HG02763 (cell line): ENCODE measurements at regions not wholly inside any gene's neighbourhood (a gene's known extent, or its start where the extent isn't known, plus 50 kb on each side); places are given as distances from the start of the nearest gene placed in this dataset.
A peak's percentile ranks its signal among the peaks of the same experiment; 100 is the strongest.

Experiments used
- ATAC-seq: cut with Tn5 transposase; IDR thresholded peaks from one replicate; pipeline ENCODE4 v1.9.1; 2021; ENCODE audit warnings: mild to moderate bottlenecking, moderate library complexity; ENCODE audit not compliant: unreplicated experiment

GRCh38 chr10:52915391-52915790, 142.8 kb upstream of the MBL2 start:
- ATAC-seq = no peak

- ATAC-seq = no peak
Measured at GRCh38 chr10:52911163-52911562, 138.6 kb upstream of the MBL2 start.

DNA sequence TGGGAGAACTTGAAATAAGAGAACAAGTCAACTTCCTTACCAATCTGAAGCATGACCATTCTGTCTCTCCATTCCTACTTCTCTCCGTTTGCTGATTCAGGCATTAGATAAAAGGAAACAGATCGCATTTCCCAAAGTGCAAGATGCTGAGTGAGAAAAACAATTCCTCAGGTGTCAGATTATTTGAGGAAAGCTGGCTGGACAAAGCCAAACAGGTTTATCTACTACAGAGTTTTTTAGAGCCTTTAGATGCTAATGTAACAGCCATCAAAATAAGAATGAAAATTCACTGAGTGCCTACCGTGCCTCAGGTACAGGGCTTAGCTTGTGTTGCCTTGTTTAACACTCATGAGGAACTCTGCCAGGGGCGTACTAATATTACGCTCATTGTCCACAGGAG, 135.9 kb upstream of the MBL2 start:
- no peak for ATAC-seq

GRCh38 chr10:52906046-52906445, 133.5 kb upstream of the MBL2 start:
- ATAC-seq = no peak

GRCh38 chr10:52903397-52903938, 130.9 kb upstream of the MBL2 start:
- ATAC-seq = no peak

GRCh38 chr10:52900593-52900992, 128.0 kb upstream of the MBL2 start:
- no peak for ATAC-seq

DNA sequence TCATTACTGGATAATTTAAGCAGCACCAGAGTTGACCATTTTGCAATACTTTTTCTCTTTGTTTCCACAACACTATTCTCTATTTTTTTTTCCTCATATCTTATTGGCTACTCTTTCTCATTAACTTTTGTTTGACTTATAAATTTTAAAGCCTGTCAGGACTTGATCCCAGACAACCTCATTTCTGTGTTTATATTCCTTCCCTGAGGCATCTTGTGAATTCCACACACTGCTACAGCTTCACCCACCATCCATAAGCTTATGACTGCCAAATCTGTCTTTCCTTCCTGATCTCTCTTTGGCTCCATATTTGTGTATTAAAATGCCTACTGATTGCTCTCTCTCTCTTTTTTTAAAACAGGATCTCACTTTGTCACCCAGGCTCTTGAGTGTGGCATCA, 124.6 kb upstream of the MBL2 start:
- ATAC-seq = no peak

DNA sequence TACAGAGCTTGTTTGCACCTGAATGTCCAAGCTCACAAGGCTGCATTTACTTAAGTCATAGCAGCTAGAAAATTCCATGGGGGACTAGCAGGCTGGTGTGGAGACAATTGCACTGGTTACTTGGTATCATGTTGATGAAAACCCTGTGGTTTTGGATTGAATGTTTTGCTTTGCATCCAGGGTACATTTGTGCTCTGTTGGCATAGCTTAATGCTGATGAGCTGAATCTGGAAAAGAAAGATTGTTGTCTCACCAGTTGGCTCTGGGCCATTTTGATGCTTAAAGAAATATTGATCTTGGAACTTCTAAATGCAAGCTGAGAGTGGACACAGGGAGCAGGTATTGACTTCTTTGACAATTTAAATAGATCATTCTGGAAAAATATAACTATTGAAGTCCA, 122.5 kb upstream of the MBL2 start:
- ATAC-seq = no peak

DNA sequence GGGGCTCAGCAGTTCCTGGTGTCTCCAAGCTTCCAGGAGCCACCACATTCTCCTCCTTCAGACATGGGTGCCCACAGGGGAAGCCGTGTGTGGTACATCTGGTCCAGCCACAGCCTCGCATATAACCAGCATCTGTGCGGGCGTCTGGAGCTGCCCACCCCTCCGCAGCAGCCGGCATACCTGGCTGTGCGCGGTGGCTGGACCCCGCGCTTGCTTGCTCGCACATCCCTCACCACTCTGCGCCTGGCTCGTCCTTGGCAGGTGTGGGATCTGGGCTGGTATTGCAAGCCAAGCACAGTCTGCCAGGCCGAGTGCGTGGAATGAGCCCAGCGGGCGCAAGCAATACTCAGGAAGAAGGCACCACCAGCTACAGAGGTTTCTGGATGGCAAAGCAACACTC, 117.7 kb upstream of the MBL2 start:
- no peak for ATAC-seq

GRCh38 chr10:52889611-52890010, 117.0 kb upstream of the MBL2 start:
- ATAC-seq = no peak

DNA sequence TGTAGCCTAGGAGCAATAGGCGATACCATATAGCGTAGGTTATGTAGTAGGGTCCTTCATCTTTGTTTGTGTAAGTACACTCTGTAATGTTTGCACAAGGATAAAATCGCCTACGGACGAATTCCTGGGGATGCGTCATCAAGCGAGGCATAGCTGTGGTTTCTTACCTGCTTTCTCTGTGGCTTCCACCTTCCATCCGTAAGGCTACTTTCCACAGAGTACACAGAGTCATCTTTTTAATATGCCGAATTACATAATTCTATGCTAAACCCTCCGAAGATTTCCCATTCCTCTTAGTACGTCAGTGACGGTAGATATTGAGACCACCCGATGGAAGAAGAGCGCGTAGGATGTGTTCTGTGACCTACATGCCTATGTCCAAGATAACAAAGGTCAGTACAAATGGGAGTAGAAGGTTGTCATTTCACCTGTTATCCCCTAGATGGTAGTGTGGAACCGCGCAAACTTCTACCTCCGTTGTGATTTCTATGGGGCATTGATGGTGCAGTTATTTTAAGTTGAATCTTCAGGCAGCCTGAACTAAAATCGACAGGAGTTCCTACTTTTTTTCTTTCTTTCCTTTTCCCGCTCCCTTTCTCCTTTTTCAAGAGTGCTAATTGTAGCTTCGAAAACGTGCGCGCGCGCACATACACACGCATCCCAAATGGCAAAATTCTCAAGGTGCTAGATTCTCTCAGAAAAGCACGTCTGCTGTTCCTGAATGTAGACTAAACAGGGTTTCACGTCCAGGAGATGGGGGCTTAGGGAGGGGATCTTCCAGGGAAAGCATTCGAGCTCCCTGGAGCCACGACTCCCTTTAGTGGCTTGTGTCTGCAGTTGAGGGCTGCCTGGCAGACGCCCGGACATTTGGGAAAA, 111.7 kb upstream of the MBL2 start:
- peak; percentile 94 for ATAC-seq

DNA sequence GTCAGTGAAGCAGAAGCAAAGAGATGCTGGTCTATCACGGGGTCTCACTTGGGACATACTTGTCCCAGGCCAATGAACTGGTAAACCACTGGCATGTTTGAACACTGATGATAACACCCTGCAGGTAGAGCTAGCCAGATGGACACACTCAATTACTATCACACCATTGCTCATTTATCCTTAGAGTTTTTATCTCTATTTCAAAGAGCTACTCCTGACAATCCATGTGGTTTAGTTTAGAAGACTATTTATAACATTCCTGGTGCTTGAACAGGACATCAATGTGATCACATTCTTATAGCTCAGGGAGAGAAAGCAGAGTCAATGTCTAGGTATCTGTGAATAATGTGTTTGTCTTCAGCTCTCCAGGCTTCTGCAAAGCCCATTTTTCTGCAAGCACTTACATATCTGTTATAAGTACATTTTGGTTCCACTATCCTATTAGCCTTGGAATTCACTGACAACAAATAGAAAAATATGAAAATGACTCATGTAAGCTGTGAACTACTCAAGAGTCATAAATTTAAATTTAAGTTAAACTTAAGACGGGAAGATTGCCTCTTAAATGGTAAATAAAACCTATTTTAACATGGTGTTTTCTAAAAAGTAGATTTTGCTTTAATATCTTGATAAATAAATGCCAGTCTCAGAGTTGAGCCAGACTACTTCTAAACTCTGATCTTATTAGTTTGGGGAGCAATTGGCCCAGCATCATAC, 106.7 kb upstream of the MBL2 start:
- ATAC-seq = no peak

DNA sequence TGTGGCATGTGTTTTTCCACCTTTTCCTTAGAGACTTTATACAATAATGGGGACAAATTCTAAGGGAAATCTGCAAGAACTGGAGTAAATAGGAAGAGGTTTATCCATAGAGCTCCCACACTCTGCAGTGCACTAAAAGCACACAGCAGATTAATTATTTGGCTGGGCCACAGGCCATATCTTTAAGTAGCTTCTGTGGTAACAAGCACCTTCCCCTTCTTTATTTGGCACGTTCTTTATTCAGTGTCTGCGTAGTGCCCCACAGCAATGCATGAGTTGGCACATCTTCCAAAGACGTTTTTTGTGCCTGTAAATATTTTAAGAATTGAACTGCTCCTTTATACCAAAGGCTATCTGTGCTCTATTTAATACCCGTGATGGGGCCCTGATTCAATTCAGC, 104.9 kb upstream of the MBL2 start:
- no peak for ATAC-seq

DNA sequence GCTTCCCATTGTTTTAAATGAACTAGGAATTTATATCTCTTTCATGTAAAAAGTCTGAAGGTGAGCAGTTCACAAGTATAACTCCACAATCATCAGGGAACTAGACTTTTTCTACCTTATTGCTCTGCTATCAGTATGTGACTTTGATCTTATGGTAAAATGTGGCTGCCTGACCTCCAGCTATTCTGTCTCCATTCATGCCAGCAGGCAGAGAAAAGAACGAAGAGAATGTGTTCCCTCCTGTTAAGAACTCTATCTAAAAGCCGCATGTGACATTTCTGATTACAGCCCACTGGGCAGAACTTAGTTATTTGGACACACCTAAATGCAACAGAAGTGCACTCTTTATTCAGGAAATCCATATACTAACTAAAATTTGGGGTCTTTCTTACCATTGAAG, 102.8 kb upstream of the MBL2 start:
- no peak for ATAC-seq

GRCh38 chr10:52874581-52874980, 102.0 kb upstream of the MBL2 start:
- no peak for ATAC-seq

DNA sequence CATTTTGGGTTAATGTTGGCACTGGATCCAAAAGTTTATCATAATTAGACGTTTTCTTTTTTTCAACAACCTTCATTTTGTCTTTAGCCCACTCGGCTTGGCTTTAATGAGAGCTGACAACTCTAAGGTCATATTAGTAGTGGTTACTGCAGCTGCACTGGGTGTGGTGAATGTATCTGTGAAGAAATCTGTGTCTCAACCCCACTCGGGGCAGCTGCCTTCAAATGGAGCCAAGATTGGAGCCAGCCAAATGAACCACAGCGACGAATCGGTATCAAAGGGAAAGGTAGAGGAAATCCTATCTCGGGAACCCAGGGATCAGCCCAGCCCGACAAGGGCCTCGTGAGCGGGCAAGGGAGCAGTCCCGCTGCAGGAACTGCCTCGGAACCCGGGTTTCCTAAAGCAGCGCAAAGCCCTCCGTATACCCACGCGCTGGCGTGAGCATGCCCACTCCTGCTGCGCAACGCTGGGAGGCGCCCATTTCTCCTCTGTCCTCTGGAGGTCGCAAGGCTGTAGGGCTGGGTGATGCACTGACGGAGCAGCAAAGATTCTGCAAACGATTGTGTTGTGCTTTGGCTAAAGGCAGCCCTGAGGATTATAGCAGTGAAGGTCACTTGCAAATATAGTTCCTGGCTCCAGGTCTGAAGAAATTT, 98.7 kb upstream of the MBL2 start:
- no peak for ATAC-seq

DNA sequence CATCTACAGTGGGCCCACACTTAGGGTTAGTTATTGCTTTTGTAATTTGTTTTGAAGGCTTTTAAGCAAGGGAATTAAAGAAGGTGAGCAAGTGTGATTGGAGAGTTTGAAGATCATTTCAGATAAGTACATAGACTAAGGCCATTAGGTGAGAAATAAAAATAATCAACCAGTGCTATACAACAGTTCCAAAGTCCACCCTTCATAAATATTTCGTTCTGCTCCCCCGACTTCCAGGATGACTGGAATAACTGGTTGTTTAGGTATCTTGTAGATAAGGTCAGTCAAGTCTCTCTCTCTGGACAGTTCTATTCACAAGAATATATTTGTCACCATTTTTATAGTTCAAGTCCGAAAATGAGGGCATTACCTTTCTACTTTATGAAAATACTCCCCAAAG, 98.0 kb upstream of the MBL2 start:
- no peak for ATAC-seq

DNA sequence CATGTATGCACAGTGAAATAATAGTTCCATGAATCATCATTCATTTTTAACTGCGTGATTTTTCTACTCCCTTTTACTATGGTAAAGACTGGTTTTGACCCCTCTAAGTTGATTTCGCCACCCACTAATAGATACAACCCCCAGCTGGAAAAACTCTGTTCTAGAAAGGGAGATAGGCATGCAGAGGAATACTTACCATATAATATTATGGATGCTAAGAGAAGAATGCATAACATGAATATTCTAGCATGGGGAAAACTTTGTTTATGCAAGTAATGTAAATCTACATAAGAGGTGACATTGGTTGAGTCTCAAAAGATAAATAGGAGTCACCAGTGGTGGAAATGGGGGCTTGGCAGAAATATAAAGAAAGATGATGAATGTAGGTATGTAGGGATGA, 97.3 kb upstream of the MBL2 start:
- no peak for ATAC-seq

- ATAC-seq = no peak
Measured at GRCh38 chr10:52865213-52865612, 92.6 kb upstream of the MBL2 start.

DNA sequence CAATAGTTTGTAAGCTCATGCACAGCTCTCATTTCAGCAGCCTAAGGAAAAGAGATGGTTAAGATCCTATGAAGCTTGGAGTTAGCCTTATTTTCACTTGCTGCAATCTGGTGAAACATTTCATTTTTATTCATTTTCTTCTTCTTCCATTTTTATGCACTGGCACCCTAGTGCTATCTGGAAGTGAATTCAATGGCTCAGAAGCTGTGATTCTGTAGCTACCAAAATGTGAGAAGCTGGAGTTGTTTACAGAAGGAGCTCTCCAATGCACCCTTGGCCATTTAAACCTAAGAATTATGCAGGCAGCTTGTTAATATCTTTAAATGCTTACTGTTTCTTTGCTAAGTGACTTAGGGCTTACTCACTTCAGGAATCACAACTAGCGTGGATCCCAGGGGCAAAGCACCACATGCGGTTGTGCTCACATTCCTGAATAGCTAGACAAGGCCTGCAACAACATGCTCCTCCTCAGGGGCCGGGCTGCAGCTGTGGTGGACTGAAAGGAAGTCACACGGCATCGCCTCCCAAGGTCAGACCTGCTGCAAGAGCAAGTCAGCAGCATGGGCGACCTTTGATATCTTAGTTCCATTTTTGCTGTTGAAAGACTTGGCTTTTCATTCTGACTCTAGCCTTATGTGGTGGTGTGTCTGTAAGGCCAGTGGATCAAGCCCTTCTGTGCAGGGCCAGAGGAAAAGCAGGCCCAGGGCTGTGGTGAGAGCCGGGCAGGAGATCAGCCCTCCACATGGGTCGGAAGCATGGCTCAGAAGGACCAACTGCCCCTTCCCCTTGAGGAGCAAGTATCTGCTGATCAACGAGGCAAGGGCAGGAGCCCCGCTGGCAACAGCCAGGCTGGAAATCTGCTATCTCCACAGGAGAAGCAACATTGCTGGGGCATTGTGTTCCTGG, 91.9 kb upstream of the MBL2 start:
- no peak for ATAC-seq

DNA sequence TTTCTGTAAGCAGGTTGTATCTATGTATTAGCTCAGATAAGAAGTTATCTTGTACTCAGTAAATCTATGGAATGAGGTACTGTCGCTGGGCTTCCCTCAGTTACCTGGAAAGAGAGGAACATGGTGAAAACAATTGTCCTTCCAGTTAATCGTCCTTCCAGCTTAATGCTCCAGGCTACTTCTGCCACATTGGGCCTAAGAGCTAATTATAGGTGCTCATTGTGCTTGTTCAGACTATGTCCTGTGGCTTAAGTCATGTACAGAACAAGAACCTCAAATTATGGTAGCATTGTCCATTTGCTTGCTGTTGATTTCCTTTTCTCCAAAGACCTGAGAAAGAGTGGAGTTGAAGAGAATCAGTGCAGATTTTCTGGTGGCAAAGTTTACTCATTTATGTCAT, 86.1 kb upstream of the MBL2 start:
- no peak for ATAC-seq
